Activated CD8-positive, alpha-beta memory T cell treated with anti-CD3 and anti-CD28 coated beads for 36 hours (primary cell): ENCODE measurements at regions not wholly inside any gene's neighbourhood (a gene's known extent, or its start where the extent isn't known, plus 50 kb on each side); places are given as distances from the start of the nearest gene placed in this dataset.
"Not testable (repeated sequence)": the region's sequence is repeated elsewhere in the genome, so short reads cannot be mapped to it uniquely, and the experiment has no call there.

Source experiments
- CTCF ChIA-PET: fragments of 350-600 bp; sonication (Branson Sonifier 250); formaldehyde crosslinking; loops from one replicate; lab custom pipeline; 2021; ENCODE audit warnings: antibody characterized with exemption; lab: Charles Lee
- POLR2A ChIA-PET: fragments of 350-600 bp; sonication (Branson Sonifier 250); formaldehyde crosslinking; loops from one replicate; lab custom pipeline; 2021; ENCODE audit warnings: antibody characterized with exemption; lab: Charles Lee

DNA sequence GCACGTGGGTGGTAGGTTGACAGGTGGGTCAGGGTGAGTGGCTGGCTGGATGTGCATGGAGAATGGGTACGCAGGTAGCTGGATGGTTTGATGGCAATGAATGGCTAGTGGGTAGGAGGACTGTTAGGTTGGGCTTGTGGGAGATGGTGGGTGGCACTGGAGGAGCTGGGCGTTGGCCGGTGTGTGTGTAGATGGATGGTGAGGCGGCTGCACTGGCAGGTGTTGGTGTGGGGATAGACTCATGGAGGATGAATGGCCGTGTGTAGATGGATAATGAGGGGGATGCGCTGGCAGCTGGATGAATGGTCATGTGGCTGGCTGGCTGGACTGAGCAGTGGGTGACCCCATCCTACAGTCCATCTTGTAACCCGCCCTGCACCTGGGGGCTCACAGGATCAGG is 95.2 kb upstream of the LRPAP1 start:
- CTCF ChIA-PET, POLR2A ChIA-PET: not testable (repeated sequence)

DNA sequence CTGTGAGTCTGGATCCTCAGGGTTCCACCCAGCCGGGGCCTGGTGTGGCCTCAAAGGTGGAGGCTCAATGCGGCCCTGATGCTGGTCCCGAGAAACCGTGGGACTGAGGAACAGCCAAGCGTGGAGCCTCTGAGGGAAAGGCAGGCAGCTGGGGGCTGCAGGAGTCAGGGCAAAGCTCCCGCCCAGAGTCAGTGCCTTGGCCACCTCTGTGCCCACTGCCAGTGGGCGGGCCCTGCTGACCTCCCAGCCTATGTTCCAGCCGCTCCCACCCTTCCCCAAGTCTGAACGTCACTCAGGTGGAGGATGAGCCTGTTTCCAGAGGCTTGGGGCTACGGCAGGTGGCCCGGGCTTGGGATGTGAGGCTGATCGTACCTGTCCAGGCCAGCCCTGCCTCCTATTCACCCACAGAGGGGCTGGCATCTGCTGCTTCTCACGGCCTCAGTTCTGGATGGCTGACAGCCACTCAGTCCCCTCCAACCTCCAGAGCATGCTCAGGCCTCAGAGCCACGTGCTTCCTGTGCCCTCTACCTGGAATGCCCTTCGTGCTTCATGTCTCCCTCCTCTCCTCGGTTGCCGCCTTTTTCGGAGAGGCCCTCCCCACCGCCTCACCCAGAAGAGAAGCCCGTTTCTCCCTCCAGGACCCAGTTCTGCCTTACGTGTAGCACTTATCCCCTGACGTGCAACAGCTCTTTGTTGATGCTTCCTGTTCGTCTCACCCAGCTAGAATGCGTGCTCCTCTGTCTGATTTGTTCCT is 94.1 kb upstream of the LRPAP1 start:
- POLR2A ChIA-PET, CTCF ChIA-PET: not testable (repeated sequence)

DNA sequence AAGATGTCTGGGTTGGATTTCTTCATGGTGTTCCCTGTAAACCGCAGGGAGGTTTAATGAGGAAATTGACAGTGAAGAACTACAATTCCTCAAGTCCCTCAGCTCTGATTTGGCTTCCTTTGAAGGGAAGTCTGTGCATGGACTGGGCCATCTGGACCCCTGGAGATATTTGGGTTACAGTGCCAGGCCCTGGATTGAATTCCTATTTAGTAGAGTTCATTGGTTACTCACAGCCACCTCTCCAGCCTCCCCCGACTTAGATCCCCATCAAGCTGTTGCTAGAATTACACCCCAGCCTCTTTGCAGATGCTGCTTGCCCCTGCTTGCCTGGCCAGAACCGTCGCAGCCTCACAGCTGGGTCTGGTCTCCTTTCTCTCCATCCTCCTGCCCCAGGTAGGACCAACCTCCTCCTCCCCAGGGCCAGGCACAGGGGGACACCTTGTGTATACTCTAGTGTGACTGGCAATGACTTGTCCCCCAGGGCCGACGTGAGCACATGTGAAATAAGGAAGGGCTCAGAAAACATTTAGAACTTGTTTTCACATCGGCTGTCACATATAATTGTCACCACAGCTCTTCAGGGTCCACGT is 93.2 kb upstream of the LRPAP1 start:
- CTCF ChIA-PET, POLR2A ChIA-PET: not testable (repeated sequence)

GRCh38 chr4:3623809-3624329 is 91.6 kb upstream of the LRPAP1 start:
- CTCF ChIA-PET, POLR2A ChIA-PET: not testable (repeated sequence)

GRCh38 chr4:3623106-3623505 is 90.9 kb upstream of the LRPAP1 start:
- CTCF ChIA-PET: no interaction called here
- POLR2A ChIA-PET: no interaction called here

GRCh38 chr4:3620365-3620764 is 88.1 kb upstream of the LRPAP1 start:
- POLR2A ChIA-PET, CTCF ChIA-PET: not testable (repeated sequence)

- CTCF ChIA-PET, POLR2A ChIA-PET: not testable (repeated sequence)
Measured at GRCh38 chr4:3619698-3620097, 87.5 kb upstream of the LRPAP1 start.

GRCh38 chr4:3618341-3618740 is 86.1 kb upstream of the LRPAP1 start:
- POLR2A ChIA-PET, CTCF ChIA-PET: not testable (repeated sequence)

DNA sequence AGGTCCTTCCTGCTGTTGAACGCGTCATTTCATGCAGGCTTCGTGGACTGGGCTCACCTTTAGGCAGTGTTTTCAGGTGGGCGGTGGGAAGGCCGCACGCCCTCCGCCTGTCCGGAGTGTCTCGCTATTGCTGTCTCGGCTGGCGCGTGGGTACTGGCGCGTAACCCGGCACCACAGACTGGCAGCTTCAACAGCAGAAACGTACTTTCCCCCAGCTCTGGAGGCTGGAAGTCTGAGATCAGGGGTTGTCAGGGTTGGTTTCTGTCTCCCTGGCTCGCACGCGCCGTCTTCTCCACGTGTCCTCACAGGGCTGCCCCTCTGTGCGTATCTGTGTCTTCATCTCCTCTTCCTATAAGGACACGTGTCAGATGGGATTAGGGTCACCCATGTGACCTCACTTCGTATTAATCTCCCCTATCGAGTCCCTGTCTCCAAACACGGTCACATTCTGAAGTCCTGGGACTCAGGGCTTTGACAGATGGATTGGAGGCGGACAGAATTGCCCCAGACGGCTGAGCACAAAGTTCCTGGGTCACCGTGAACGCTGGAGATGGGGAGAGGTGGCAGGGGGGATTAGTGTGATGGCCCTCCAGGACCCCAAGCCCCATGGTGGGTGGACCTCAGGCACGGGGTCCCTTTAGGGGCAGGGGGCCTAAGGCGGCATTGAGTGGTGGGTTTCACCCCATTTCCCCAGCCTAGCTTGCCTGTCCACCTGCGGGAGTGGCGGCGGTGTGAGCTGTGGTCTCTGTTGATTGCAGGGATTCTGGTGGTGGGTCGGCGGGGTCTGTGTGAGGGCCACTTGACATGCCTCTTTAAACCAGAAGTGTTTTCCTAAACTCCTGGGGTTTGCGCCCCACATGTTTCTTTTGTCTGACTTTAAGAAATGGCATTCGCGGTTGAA is 83.4 kb upstream of the LRPAP1 start:
- ChIA-PET CTCF (no interaction called here), POLR2A (no interaction called here)

DNA sequence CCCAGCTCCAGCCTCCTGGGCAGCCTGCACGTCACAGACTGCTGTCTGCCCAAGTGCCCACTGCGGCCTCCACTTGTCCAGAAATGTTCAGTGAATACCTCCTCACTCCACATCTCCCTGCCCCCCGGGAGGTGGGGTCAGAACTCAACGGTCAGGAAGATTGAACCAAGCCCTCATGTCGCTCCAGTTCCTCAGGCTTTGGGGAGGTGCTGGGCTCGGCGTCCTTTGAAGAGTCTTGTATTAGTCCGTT is 82.4 kb upstream of the LRPAP1 start:
- CTCF ChIA-PET: no interaction called here
- POLR2A ChIA-PET: no interaction called here

- CTCF ChIA-PET: no interaction called here
- POLR2A ChIA-PET: no interaction called here
Measured at GRCh38 chr4:3613967-3614730, 81.9 kb upstream of the LRPAP1 start.

DNA sequence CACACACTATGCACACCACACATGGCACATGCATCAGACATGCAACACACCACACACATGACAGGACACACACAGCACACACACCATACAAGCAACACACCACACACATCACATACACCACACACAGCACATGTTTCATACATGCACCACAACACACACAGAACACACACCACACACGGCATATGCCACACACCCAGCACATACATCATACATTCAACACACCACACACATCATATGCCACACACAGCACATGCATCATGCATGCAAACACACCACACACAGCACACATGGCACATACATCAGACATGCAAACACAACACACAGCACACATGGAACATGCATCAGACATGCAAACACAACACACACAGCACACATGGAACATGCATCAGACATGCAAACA is 80.7 kb upstream of the LRPAP1 start:
- ChIA-PET CTCF (no interaction called here), POLR2A (no interaction called here)

DNA sequence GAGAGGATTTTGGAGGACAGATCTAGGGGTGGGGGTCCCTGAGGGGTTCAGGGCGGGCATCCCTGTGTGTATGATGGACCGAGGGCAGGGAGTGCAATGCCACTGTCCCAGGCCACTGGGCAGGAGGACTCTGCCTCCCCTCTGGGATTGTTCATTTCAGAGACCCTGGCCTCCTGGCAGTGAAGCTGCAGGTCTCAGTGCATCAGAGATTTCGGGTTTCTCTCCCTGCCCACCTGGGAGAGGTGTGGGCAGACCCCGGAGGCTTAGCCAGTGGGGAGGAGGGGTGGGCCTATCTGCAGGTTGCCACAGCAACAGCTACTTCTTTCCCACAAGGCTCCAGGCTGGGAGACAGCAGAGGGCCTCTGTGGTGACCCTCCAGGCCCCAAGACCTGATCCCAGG is 80.1 kb upstream of the LRPAP1 start:
- ChIA-PET CTCF (no interaction called here), POLR2A (no interaction called here)

GRCh38 chr4:3611778-3612177 is 79.6 kb upstream of the LRPAP1 start:
- ChIA-PET CTCF (no interaction called here), POLR2A (no interaction called here)

- POLR2A ChIA-PET, CTCF ChIA-PET: not testable (repeated sequence)
Measured at GRCh38 chr4:3610851-3611250, 78.6 kb upstream of the LRPAP1 start.

GRCh38 chr4:3609905-3610304 is 77.7 kb upstream of the LRPAP1 start:
- CTCF ChIA-PET, POLR2A ChIA-PET: not testable (repeated sequence)

GRCh38 chr4:3607690-3608552 is 75.7 kb upstream of the LRPAP1 start:
- POLR2A ChIA-PET: no interaction called here
- CTCF ChIA-PET: no interaction called here

DNA sequence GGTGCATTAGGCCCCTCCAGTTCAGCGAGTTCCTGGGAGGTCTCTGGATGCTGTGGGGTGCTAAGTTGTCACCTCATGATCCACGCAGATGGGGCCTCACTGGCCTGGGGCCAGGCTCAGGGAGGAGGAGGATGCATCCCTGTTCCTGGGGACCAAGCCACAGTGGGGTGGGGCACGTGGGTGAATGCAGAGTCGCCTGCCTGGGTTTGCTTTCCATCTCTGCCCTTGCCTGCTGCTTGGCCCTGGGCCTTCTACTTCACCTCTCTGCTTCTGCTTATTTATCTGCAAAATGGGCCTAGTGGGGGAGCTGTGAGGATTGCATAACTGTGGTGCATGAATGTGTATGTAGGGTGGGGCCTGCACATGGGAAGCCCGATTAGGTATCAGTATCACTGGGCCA is 74.6 kb upstream of the LRPAP1 start:
- CTCF ChIA-PET, POLR2A ChIA-PET: not testable (repeated sequence)

- CTCF ChIA-PET, POLR2A ChIA-PET: not testable (repeated sequence)
Measured at GRCh38 chr4:3606271-3606670, 74.0 kb upstream of the LRPAP1 start.
